ENCODE measurements at regions not wholly inside any gene's neighbourhood (a gene's known extent, or its start where the extent isn't known, plus 50 kb on each side); places are given as distances from the start of the nearest gene placed in this dataset.
A peak's percentile ranks its signal among the peaks of the same experiment; 100 is the strongest.

GRCh38 chr6:14276667-14277404 lies 159.3 kb downstream of the CD83 start:
- DNase-seq: peak in 3 of 5 donors; percentile 17 to 68 (median 18)

- DNase-seq: no peak
These were observed 159.9 kb downstream of the CD83 start for GRCh38 chr6:14277405-14277930.

- DNase-seq: no peak
These were observed 160.4 kb downstream of the CD83 start for GRCh38 chr6:14278006-14278405.

DNA sequence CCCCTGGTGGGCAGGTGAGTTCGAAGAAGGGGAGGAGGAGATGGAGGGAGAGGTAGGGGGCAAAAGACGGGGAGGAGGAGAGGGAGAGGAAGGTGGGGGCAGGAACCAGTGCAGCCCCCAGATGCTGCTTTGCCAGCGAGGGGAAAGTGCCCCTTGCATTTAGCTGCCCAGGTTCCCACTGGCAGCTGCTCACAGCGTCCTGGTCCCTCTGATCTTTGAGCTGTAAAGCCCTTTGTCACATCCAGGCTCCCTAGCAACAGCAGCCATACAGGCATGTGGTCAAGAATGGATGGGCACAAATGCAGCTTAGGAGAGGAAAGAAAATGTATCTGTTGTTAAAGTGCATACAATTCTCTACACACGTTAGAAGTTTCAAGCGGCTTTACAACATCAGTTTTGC lies 160.9 kb downstream of the CD83 start:
- no peak for DNase-seq

- no peak for DNase-seq
These were observed 162.5 kb downstream of the CD83 start for GRCh38 chr6:14280006-14280510.

GRCh38 chr6:14280766-14281293 lies 163.3 kb downstream of the CD83 start:
- no peak for DNase-seq

DNA sequence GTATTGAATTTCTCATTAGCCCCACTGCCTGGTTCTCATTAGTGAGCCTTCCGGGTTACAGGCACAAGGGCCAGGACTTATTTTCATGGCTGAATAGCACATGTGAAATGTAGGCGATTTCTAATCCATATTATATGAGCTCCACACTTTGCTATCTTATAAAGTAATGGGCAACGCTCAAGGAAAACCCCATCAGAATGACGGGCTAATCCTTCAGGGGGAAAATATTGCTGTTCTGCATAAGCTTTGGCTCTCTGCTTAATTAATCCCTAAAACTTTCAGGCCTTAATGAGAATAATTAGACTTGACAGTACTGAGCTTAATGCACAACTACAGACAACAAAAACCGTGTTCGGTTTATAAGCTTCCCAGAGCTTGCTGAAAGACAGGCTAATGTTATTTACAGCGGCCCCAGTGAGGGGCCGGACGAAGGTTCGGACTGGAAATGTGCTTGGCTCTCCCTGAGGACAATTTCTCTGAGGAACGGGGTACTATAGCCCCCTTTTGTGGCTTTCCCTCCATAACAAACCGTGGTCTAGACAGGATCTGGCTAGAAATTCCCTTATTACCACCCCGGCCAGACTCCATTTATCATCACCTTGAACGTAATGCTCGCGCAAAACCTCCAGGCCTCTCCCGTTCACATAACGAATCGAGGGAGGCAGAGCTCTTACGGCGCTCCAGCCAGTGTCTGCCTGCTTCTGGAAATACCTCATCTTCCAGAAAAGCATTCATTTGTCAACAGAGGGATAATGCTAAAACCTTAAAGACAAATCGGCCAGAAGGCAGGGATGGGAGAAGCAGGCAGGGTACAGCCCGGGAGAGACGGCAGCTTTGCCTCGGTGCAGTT lies 164.5 kb downstream of the CD83 start:
- no peak for DNase-seq

DNA sequence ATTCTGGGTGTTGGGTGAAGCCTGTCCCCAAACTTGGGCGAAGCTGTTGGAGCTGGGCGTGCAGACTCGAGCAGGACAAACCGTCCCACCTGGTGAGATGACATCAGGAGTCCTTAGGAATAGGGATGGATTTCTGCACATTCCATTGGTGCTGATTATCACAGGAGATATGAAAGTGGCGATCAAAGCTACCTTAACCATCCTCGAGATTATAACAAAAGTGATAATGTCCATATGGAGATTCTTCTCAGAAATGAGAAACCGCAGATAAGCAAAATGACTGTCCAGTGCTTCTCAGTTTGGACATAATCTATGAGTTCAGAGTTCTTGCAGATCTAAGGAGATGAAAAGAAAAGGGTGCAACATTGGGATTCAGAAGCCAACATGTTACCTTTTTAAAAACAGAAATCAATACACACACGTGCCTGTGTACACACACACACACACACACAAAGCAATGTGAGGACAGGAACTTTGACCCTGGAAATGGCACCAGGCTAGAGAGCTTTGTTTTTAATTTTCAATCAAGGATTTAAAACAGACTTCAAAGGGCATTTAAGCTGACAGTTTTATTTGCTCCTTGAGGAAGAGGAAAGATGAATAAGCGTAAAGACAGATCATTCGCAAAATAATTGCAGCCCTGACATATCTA lies 165.4 kb downstream of the CD83 start:
- no peak for DNase-seq

- DNase-seq: no peak
These were observed 166.1 kb downstream of the CD83 start for GRCh38 chr6:14283600-14284235.

DNA sequence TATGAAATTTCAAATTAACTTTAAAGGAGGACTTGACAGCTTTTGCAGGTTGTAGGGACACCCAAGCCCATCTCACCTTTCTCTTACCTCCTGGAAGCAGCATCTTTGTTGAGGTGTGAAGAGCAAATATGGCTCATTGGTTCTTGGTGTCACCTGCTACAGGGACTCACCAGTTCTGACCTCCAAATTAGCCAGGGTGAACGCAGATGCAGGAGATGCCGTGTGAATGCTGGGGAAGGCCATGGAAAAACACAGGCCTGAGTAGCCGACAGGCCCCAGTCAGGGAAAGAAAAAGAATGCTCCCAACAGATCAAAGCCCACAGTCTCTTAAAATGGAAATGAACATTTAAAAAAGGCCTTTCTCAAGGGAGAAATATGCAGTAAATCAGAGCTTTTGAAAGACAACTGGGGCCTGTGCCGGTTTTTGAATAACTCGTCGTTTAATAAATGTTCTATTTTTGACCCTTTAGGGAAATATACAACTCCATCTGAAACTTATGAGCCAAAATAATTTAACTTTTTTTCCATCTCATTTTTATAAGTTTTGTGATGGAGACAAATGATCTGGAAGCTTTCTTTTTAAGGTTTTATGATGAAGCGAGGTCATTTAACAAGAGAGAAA lies 167.5 kb downstream of the CD83 start:
- DNase-seq: no peak

GRCh38 chr6:14286144-14286543 lies 168.6 kb downstream of the CD83 start:
- DNase-seq: no peak

DNA sequence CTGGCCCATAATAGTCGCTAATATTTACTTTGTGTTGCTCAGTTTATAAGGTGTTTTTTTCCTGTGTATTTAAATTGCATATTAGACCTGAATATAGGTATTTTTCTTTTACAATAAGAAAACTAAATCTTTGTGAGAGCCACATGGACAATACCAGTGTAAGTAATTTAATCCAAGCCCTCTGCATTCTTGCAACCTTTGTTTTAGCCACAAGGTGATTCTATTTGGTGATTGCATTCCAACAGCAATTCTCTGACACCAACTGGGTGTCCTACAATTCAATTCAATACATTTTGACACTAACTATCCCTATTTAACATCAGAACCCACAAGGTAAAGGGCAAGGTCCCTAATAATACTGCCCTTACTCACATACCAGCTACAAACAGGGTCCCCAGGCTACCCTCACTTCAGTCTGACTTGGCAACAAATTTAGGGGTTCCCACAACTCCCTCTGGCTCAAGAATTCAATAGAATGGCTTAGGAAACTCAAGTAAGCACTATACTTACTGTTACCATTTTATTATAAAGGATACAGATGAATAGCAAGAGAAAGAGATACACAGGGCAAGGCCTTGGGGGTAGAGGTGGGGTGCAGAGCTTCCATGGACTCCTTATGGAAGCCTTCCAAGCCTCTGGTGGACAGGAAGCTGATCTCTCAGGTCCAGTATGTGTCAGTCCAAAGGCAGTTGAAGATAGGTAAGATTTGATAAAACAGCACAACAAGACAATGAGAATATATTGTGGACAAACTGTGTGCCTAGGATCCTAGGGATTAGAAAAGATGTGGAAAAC lies 169.3 kb downstream of the CD83 start:
- DNase-seq: no peak

GRCh38 chr6:14287707-14288106 lies 170.1 kb downstream of the CD83 start:
- no peak for DNase-seq

- no peak for DNase-seq
These were observed 171.3 kb downstream of the CD83 start for GRCh38 chr6:14288910-14289309.

DNA sequence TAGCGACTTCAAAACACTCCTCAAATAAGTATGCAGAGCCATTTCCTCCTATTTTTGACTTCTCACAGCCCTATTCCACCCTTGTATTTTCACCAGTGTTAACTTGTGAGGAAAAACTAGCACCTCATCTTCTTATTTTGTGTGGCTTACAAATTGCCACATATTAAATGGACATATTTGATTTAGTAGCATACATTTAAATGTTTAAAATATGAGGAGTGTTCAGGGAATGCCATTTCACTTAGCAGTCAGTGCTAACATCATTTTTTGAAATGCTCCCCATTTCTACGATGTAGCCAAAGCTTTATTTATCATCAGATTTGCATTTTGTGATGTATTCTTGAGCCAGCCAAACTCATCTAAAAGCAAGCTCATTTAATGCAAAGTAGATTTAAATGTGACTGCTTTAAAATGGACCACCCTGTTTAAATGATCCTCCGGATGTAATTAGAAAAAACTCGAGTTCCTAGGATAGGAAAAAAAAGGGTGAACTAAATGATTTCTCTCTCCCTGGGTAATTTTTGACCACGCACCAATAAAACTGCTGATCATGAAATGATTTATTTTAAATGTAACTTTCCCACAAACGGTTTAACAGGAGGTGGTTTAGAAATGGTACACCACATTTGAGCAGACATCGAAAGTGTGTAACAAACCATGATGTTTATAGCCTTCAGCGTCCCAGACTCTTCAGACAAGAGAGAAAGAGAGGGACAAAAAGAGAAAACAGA lies 172.6 kb downstream of the CD83 start:
- no peak for DNase-seq

GRCh38 chr6:14290772-14291330 lies 173.3 kb downstream of the CD83 start:
- no peak for DNase-seq

DNA sequence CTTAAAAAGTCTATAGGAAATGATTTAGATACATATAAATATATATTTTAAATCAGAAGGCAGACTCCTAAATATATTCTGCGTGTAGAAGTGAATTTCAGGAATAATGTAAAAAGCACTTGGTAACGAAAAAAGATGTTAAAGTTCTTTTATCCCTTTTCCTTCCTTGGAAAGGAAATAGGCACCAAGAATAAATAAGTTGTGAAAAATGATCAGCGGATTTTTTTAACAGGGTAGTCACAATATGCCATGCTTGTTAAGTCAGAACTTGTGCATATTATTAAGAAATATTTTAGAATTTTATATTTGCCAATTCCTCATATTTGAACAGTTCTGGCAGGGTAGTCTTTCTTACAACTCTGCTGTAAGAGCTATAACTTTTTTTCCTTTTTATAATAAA lies 173.8 kb downstream of the CD83 start:
- DNase-seq: no peak

DNA sequence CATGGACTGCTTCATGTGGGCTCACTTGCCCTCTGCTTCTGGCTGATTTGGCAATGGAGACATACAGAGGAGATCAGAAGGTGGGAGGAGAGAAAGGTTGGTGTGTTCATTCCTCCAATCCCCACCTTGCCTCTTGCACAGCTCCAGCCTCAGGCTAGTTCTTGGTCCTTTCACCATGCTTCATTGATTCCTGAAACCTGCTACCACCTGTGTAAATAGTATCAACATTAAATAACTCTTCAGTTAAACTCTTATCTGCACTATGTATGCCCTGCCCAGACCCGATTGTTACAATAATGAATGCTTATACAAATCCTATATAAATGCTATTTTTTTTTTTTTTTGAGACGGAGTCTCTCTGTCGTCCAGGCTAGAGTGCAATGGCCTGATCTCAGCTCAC lies 174.5 kb downstream of the CD83 start:
- DNase-seq: no peak

GRCh38 chr6:14294270-14294951 lies 176.8 kb downstream of the CD83 start:
- no peak for DNase-seq
